IPS-NIHi7 (cell line): ENCODE measurements at regions not wholly inside any gene's neighbourhood (a gene's known extent, or its start where the extent isn't known, plus 50 kb on each side); places are given as distances from the start of the nearest gene placed in this dataset.
A peak's percentile ranks its signal among the peaks of the same experiment; 100 is the strongest.
"Not testable (repeated sequence)": the region's sequence is repeated elsewhere in the genome, so short reads cannot be mapped to it uniquely, and the experiment has no call there.

ENCODE experiments used
- DNase-seq: peaks from one replicate; pipeline ENCODE4 v3.0.0; 2012; ENCODE audit warnings: mixed read lengths; ENCODE audit errors: extremely low spot score

DNA sequence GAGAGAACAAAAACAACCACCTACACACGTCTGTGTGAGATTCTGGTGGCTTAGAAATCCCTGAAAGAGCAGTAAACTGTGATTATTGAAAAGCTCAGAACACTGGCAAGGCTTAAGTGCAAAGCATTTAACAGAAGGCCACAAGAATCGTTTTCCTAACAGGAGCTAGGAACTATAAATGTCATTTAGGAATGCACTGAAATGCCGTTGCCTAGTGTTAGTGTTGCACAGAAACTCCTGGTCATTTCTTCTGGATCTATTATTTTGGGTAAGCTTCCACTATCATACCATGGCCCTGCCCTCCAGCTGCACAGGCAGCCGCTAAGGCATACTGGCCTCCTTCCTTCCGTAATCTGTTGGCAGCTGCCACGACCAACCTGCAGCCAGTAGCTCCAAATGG, 923.2 kb downstream of the NLGN4X start:
- DNase-seq: no peak

DNA sequence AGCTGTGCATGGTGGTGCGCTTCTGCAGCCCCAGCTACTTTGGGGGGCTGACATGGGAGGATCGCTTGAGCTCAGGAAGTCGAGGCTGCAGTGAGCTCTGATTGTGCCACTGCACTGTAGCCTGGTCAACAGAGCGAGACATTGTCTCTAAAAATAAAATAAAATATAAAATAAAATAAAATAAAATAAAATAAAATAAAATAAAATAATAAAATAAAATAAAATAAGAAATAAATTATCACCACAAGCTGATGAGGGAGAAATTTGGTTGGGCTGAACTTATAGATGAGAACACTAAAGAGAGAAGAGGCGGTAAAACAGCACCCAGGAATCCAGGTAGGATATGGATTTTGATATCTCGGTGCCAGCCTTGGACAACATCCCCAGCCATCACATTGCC, 933.7 kb downstream of the NLGN4X start:
- no peak for DNase-seq

DNA sequence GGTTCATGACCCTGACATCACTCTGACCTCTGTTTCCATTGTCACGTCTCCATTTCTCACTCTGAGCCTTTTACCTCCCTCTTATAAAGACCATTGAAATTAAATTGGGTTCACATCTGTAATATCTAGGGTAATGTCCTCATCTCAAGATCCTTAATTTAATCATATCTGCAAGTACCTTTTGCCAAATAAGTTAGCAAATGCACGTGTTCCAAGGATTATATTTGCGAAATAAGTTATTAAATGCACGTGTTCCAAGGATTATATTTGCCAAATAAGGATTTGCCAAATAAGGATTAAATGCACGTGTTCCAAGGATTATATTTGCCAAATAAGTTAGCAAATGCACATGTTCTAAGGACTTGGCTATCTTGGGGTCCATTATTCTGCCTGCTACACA, 938.0 kb downstream of the NLGN4X start:
- DNase-seq: no peak

DNA sequence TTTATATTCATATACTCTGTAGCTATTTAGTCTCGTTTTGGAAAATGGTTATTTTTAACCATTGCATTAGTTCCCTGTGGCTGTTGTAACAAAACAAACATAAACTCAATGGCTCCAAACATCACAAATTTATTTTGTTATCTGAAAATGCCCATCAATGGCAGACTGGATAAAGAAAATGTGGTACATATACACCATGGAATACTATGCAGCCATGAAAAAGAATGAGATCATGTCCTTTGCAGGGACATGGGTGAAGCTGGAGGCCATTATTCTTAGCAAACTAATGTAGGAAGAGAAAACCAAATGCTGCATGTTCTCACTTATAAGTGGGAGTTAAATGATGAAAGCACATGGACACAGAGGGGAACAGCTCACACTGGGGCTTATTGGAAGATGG, 938.7 kb downstream of the NLGN4X start:
- DNase-seq: not testable (repeated sequence)

DNA sequence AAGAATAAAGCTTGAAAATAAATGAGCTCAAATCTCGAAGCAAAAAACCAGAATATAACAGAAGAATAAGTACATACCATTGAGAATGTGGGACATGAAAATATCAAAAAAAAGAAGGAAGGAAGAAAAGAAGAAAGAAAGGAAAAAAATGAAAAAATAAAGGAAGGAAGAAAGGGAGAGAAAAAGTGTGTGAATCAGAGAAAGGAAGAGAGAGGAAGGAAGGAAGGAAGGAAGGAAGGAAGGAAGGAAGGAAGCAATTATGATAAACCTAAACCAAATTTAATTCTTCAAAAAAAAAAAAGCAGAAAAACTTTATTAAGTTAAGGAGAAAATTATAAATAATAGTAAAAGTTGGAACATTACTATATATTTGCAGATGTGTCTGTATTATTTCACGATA, 949.8 kb downstream of the NLGN4X start:
- no peak for DNase-seq

DNA sequence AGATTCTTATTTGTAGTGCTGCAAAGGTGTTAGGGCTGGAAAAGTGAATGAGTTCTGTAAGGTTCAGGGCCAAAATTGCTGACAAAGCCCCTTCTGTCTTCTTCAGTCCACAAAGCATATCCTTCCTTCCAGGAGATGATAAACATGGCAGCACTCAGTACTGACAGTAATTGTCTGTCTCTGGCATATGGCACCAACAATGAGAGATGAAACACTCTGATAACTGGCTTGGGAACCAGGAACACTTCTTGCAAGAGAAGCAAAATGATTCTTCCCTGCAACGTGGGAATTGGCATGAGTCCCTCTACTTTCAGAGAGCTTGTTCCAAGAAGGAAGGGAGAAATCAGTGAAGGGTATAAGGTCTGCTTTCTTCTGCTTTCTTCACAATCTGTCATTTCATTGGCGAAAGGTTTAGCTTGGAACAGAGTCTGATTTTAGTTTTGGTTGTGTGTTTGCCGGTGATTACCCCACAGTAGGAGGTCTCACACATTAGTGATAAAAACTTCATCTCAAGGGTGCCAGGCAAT, 963.3 kb downstream of the NLGN4X start:
- no peak for DNase-seq

DNA sequence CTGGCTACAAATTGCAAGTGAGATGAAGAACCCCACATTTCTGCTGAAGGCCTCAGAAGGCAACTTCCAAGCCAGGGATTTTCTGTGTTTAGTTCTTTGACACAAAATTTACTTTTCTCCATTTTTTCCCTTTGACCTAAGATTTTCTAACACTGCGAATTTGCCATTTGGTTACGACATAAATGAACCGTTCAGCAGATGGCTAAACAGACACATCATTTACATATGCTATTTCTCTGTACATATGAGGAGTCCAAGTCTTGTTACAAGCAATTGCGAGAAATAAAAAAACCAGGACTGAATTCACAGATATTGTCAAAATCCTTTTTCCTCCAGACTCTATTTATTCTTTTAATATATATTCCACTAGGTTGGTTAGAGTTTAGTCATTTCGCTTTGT, 978.6 kb downstream of the NLGN4X start:
- DNase-seq: no peak

DNA sequence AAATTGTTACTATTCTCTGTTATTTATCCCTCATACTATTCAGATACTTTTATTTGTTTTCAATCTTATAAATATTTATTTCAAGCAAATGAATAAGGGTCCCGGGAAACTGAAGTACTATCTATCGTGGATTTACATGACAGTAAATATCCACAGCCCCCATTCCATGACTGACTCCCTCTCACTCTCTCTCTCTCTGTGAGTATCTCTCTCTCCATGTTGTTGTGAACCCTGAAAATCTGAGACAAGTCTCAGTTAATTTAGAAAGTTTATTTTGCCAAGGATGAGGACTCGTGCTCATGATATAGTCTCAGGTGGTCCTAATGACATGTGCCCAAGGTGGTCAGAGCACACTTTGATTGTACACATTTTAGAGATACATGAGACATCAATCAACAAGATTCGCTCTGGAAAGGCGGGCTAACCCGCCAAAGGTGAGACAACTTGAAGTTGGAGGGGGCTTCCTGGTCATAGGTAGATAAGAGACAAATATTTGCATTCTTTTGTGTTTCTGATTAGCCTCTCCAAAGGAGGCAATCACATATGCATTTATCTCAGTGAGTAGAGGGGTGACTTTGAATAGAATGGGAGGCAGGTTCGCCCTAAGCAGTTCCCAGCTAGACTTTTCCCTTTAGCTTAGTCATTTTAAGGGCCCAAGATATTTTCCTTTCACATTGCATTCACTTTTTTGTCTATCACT, 986.4 kb downstream of the NLGN4X start:
- peak; percentile 20 for DNase-seq

DNA sequence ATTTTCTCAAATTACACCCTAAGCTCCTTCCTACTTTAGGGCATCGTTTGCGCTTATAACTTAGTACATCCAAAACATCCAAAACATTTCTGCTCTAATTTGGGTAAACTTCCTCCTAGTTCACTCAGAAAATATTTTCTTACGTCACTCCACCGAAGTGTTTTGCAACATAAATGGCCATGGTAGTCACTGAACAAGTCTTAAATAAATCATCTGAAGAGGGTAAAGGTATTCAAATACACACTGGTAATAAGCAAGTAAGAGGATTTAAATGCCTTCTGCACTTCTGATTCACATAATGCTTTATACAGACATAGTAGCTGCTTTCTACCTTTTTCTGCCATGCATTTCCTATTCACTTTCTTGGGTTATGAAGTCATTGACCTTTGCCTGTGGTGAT, 991.9 kb downstream of the NLGN4X start:
- DNase-seq: no peak

DNA sequence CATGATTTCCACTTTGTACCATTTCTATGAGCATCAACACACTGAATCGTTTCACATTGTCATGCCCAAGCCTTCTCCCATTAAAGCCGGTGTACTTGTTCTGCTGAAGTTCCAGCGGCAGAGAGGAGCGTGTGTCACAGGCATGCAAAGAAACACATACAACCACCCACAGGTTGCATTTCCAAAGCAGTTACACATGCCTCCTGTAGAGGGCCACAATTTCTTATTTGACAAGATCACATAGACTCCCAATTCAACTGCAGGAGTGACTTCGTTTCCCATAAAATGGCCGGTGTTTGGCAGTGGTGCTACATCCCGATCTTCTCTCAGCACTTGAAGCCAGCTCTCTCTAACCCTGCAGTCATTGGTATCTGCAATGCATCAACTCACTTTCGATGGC, 992.6 kb downstream of the NLGN4X start:
- peak; percentile 62 for DNase-seq

DNA sequence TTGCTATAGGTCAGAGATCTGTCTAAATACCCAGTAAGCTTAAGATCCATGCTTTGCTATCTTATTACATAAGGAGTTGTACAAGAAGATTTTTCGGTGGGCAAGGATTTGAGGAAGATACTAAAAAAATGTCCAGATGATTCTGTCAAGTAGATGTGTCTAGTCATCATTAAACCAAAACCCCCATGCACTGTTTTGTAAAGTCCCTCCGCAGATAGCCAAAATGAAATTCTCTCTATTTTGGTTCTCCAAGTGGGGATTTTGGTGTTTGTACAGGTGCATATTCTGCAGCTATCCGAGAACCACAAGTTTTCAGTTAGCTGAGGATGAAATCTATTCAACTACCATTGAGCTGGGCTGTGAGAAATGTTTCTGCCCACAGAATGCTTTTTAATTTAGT, 994.8 kb downstream of the NLGN4X start:
- no peak for DNase-seq

DNA sequence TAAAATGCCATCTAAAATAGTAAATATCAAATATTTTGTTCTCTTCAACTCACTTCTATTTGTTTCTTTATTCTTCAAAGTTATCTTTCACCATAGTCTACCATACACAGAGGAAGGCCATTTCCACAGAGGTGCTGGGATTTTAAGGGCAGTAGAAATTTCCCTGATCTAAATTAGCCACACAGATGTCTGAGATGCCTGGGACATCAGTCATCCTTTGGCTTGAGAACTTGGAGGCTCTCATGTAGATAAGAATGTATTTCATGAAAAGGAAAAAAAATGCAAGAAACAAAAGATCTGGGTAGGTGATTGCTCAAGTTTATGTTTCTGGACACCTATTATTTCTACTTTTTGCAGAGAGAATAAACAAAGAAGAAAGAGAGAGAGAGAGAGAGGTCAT, 1008.2 kb downstream of the NLGN4X start:
- no peak for DNase-seq

DNA sequence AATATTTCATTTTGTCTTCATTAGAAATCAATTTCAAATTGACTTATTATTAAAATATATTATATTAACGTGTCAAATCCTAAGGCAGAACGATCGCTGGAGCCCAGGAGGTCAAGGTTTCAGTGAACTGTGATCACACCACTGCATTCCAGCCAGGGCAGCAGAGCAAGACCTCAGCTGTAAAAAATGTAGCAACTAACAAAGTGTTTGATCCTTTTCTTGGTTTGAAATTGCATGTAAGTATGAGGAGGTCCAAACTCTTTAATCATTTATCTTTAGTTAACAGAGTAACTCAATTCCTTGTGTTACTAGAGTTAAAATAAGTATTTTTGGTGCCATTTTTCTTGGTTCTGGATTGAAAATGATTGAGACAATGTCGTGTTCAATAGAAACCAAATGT, 1033.9 kb downstream of the NLGN4X start:
- no peak for DNase-seq

DNA sequence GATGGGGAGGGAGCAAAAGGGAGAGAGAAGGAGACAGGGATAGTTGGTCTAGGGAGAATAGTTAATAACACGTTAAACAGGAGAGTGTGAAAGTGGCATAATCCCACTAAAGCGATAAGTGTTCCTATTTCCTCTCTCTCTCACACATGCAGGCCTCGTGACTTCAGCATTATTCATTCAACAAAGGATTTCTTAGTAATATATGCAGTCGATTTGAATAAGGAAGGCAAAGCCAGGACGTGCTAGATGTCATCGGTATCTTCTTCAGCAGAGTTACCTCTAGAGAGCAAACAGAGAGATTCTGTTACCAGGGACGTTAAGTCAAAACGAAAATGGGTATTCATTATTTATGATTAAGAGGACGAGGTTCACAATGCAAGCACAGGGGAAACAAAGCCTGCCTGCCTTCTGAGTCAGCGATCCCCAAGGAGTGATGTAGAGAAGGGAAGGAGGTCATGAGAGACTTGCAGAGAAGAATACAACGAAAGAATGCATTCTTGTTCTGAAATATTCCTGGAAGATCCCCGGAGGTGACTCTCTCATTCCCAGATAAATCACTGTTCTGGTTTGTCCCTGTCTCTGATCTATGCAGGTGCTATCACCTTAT, 1048.4 kb downstream of the NLGN4X start:
- no peak for DNase-seq

DNA sequence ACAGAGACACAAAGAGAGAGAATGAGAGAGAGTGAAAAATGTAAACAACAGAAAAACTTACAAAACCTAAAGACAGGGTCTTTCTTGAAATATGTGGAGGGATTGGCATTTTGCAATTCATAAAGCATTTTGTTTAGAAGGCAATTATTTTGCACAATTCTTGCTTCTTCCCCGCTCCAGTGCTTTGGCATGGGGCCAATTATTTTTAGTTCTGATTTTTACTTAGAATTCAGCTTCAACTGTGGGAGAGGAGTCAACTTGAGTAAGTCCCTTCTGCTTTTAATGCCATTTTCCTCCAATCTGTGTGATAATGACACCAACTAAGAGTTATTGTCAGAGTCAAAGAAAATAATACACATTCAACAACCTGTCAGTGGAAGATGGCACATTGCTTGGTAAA, 1051.9 kb downstream of the NLGN4X start:
- DNase-seq: no peak

DNA sequence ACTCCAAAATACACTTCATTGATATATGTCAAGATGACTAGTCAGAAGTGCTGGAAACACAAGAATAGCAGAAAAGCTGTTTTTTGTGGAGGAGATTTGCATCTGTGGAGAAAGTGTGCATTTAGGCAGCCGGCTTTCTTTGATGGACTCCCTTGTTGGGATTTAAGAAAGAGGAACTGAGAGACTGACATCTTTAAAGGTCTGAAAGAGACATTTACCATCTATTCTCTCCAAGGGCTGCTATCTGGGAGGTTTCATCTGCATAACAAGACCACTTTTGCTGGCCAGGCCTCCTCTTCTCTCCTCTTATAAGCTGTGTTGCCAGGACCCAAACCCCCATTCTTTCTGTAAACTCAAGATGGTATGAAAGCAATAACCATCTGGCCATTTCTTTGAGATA, 1065.0 kb downstream of the NLGN4X start:
- no peak for DNase-seq

DNA sequence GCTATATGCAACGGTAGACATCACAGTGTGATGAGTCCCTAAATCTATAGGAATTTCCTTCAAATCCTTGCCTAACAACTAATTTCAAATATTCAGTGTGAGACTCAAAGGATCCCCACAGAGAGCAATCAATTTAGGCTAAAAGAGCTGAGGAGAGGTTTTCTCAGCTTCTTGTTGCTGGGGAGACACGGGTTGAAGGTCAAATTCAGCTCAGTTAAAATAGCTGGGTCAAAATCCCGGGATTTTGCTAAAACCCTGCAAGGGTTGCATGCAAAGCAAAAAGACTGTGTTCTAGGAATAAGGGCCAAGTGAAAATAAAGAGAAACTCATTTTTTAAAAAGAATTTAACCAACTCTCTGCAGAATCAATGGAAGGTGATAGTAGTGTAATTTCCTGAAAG, 1073.4 kb downstream of the NLGN4X start:
- DNase-seq: peak; percentile 40

DNA sequence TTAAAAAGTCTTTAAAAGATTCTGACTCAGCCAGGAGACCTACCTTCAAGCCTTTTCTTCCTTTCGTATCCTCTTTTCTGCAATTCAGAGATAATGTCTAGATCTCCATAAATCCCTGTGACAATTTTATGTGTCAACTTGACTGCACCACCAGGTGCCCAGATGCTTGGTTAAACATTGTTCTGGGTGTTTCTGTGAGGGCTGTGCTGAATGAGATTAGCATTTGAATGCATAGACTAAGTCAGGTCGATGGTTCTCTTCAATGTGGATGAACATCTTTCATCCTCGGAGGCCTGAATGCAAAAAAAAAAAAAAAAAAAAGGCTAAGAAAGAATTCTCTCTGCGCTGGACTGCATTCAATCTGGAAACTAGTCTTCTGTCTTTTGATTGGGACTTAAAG, 1082.7 kb downstream of the NLGN4X start:
- no peak for DNase-seq

DNA sequence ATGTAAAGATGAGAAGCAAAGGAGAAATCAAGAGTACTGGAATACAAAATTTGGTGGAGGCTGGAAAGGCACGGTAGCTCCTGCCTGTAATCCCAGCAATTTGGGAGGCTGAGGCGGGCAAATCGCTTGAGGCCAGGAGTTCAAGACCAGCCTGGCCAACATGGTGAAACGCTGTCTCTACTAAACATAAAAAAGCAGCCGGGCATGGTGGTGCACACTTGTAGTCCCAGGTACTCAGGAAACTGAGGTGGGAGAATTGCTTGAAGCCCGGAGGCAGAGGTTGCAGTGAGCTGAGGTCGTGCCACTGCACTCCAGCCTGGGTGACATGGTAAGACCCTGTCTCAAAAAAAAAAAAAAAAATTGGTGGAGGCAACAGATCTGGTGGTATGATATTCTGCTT, 1086.0 kb downstream of the NLGN4X start:
- no peak for DNase-seq

DNA sequence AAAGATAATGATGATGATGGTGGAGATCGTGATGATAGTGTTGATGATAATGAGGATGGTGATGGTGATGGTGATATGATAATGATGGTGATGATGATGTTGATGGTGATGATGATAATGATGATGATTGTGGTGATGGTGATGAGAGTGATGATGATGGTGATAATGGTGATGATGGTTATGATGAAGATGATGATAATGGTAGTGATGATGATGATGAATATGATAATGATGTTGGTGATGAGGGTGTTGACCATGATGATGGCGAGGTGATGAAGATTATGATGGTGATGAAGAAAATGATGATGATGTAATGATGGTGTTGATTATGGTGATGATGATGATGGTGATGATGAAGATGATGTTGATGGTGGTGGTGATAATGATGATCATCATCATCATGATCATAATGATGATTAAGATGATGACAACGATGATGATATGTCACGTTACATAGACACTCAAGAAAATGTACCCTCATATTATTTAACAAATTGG, 1106.4 kb downstream of the NLGN4X start:
- no peak for DNase-seq

DNA sequence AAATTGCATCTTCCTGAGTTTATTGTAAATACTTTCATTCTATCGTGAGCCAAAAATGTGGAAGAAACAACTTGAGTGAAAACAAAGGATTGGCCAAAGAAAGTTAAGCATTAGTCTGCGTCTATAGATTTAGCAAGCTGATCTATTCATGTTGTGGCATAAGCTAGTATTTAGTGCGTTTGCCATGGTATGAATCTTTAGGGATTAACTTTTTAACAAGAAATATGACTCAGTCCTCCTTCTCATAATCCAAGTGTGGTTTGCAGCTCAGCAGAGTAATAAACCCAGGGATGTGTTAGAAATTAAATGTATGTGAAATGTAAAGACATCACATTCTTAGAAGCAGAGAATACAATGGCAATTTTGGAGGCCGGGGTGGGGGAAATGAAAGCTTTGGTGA, 1110.9 kb downstream of the NLGN4X start:
- DNase-seq: no peak

DNA sequence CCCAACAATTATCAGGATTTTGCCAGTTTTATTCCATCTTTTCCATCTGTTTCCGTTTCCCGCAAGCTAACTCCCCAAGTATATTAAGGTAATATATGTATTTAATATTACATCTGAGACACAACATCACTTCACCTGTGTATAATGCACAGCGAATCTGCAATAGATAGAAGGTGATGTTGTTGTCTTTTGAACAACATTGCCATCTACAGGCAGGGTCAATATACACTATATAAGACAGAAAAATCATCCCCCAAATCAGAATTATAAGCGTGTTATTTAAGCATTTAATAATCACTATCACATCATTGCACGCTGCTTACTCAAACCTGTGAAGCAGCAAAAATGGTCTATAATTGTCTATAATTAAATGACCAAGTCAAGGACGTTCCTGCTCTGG, 1115.5 kb downstream of the NLGN4X start:
- DNase-seq: peak; percentile 19

DNA sequence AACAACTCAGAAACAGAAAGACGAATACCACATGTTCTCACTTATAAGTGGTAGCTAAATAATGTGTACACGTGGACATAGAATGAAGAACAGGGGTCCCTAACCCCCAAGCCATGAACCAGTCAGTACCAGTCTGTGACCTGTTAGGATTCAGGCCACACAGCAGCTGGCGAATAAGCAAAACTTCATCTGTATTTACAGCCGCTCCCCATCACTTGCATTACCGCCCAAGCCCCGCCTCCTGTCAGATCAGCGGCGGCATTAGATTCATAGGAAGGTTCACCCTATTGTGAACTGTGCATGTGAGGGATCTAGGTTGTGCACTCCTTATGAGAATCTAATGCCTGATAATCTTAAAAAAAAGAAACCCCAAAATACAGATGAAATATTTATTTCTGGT, 1128.7 kb downstream of the NLGN4X start:
- no peak for DNase-seq

DNA sequence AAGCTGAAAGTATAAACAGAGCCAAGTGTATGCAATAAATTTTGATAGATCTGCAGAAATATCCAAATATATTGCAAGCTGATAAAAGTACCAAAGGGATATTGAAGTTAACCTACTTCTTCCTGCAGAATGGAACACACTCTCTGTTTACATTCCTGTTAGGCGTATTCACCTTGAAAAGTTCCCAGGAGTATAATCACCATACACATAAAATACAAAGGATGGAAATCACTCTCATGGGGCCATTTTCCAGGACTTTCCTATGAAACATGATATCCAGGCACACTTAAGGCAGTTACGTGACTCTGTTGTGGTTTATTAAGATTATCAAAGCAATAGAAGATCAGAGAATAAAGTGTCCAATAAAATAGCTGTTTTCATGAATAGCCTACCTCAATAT, 1142.3 kb downstream of the NLGN4X start:
- DNase-seq: no peak
